A673 (cell line): ENCODE measurements at regions not wholly inside any gene's neighbourhood (a gene's known extent, or its start where the extent isn't known, plus 50 kb on each side); places are given as distances from the start of the nearest gene placed in this dataset.

ENCODE experiments used
- EZH2 ChIP-seq: fragments of 200-600 bp; sonication (generic); IDR thresholded peaks from 2 replicates; pipeline ENCODE4 v1.6.1; 2017; ENCODE audit warnings: borderline replicate concordance, low read depth, mild to moderate bottlenecking, mixed read lengths, antibody characterized with exemption, low read length; ENCODE audit not compliant: poor library complexity, severe bottlenecking
- TF ChIP-seq, protein P1 (sequence below): fragments of 300-800, 200-600 bp; sonication (generic); conservative IDR thresholded peaks from 2 replicates; pipeline ENCODE4 v1.5.1; 2017; ENCODE audit warnings: low read depth, mild to moderate bottlenecking, antibody characterized with exemption, low read length, moderate library complexity, mixed read lengths

DNA sequence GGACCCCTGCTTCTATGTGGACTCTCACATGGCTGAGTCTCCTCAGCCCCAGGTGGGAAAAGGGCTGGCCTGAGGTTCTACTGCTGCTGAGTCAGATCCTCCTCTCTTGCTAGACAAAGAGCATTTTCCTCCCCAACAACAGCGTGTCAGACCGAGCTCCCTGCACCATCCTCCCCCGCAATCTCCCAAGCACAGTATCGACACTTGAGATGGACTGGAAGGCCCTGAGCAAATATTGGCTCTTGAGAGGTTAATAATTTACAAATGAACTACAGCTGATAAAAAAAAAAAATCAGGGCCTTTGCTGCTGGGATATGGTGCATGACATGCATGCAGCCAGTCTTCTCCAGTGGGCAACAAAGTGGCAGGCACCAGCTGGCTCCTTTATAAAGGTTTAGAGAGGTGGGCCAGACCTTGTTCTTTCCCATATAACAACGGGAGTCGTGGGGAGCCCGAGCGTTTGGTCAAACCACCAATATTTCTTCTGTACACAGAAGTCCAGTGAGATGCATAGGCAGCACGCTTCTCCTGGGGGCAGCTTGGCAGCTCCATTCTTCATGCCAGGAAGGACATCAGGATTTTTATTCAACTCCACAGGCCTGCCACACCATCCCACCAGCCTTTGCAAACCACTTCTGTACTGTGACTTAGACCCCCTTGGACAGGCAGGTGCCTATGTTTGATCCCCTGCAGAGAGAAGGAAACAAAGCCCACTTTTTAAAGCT, 55.4 kb upstream of the CAMK1G start:
- TF ChIP-seq, protein P1, sequence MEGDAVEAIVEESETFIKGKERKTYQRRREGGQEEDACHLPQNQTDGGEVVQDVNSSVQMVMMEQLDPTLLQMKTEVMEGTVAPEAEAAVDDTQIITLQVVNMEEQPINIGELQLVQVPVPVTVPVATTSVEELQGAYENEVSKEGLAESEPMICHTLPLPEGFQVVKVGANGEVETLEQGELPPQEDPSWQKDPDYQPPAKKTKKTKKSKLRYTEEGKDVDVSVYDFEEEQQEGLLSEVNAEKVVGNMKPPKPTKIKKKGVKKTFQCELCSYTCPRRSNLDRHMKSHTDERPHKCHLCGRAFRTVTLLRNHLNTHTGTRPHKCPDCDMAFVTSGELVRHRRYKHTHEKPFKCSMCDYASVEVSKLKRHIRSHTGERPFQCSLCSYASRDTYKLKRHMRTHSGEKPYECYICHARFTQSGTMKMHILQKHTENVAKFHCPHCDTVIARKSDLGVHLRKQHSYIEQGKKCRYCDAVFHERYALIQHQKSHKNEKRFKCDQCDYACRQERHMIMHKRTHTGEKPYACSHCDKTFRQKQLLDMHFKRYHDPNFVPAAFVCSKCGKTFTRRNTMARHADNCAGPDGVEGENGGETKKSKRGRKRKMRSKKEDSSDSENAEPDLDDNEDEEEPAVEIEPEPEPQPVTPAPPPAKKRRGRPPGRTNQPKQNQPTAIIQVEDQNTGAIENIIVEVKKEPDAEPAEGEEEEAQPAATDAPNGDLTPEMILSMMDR, result no peak
- TF ChIP-seq EZH2, result no peak
